ENCODE measurements at regions not wholly inside any gene's neighbourhood (a gene's known extent, or its start where the extent isn't known, plus 50 kb on each side); places are given as distances from the start of the nearest gene placed in this dataset.

DNA sequence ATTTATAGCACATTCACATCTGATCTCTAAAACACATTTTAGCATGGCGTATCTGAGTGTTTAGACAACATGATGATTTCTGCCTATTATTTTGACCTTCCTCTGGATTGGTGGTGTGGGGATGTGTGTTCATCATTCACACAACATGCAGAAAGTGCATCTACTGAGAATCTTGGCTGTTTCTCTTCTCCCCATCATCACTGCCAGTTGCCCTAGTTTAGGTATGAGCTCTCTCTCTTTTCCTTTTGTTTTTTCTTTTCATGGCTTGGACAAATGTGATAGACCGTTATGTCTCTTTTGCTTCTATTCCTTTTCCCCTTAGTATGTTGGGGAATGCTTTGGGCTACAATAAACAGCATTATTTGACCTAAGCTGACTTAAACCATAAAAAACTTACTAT lies 239.2 kb upstream of the FZD8 start:
- no peak for TF ChIP-seq POLR2A (IDR thresholded peaks at IDR 0.05)
- TF ChIP-seq, protein P1, sequence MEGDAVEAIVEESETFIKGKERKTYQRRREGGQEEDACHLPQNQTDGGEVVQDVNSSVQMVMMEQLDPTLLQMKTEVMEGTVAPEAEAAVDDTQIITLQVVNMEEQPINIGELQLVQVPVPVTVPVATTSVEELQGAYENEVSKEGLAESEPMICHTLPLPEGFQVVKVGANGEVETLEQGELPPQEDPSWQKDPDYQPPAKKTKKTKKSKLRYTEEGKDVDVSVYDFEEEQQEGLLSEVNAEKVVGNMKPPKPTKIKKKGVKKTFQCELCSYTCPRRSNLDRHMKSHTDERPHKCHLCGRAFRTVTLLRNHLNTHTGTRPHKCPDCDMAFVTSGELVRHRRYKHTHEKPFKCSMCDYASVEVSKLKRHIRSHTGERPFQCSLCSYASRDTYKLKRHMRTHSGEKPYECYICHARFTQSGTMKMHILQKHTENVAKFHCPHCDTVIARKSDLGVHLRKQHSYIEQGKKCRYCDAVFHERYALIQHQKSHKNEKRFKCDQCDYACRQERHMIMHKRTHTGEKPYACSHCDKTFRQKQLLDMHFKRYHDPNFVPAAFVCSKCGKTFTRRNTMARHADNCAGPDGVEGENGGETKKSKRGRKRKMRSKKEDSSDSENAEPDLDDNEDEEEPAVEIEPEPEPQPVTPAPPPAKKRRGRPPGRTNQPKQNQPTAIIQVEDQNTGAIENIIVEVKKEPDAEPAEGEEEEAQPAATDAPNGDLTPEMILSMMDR (IDR thresholded peaks at IDR 0.05), result no peak
